Tibial nerve (tissue), 4 donors: ENCODE measurements at regions not wholly inside any gene's neighbourhood (a gene's known extent, or its start where the extent isn't known, plus 50 kb on each side); places are given as distances from the start of the nearest gene placed in this dataset.

ENCODE experiments used
- CTCF ChIP-seq, 5 experiments: fragments of 200-600 bp in 3 of 5; fragments of 450-650 bp in 2 of 5; sonication (generic) in 3 of 5; IDR thresholded peaks; one replicate each; pipeline ENCODE4 v1.5.1; 2016 to 2019; ENCODE audit warnings: antibody characterized with exemption in 5 of 5, mild to moderate bottlenecking in 3 of 5, moderate library complexity in 2 of 5
- EP300 ChIP-seq, 2 donors: sonication (generic); formaldehyde crosslinking; IDR thresholded peaks; one replicate each; pipeline ENCODE4 v1.6.1; 2017; ENCODE audit warnings: antibody characterized with exemption in 2 of 2, mild to moderate bottlenecking in 1 of 2
- POLR2A ChIP-seq, 2 donors: fragments of 450-650 bp; IDR thresholded peaks; one replicate each; pipeline ENCODE4 v1.6.1; 2017; ENCODE audit warnings: antibody characterized with exemption in 2 of 2, mild to moderate bottlenecking in 2 of 2, moderate library complexity in 2 of 2

DNA sequence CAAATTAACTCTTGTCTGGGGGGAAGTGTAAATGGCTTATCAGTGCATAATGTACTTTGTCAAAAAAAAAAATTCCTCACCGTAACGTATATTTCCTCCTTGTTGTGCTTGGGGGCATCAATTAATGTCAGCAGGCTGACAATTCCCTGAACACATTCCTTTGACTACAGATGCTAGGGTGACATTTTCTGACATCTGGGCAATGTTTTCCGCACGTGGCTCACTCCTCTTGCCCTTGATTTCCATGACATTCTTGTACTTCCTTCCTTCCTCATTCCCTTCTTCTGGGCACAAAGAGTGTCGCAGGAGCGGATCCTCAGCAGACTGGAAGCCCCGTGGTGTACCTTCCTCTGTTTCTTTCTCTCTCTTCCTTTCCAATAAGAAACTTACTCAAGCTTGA is 173.7 kb downstream of the SP3 start:
- TF ChIP-seq CTCF (IDR thresholded peaks at IDR 0.05) (no peak), POLR2A (IDR thresholded peaks at IDR 0.05) (no peak), EP300 (IDR thresholded peaks at IDR 0.05) (no peak)
